GM23338 (cell line): ENCODE measurements at regions not wholly inside any gene's neighbourhood (a gene's known extent, or its start where the extent isn't known, plus 50 kb on each side); places are given as distances from the start of the nearest gene placed in this dataset.

Experiments used
- ATAC-seq: fragments of 200-7000 bp; cut with Tn5 transposase; 3 replicates; pipeline ENCODE4 v1.9.1; 2020
- DNase-seq: peaks from one replicate; pipeline ENCODE4 v3.0.0-alpha.2; 2015; ENCODE audit warnings: low spot score
- H2AFZ ChIP-seq: fragments of 200-600 bp; sonication (generic); 2 replicates; pipeline ENCODE4 v1.8.0; 2016; ENCODE audit warnings: antibody characterized with exemption, mild to moderate bottlenecking, moderate library complexity
- H3F3A ChIP-seq: fragments of 200-600 bp; sonication (generic); replicated peaks from 2 replicates; pipeline ENCODE4 v1.8.0; 2017; ENCODE audit warnings: antibody characterized with exemption, mixed run types, low read depth
- H3K27ac ChIP-seq: fragments of 200-600 bp; sonication (generic); 2 replicates; pipeline ENCODE4 v1.6.1; 2016; ENCODE audit warnings: low read depth
- H3K27me3 ChIP-seq: fragments of 200-600 bp; sonication (generic); 2 replicates; pipeline ENCODE4 v1.8.0; 2016; ENCODE audit warnings: mild to moderate bottlenecking, mixed run types, moderate library complexity; ENCODE audit not compliant: insufficient read depth
- H3K36me3 ChIP-seq: fragments of 200-600 bp; sonication (generic); 2 replicates; pipeline ENCODE4 v1.8.0; 2016; ENCODE audit warnings: mild to moderate bottlenecking; ENCODE audit not compliant: insufficient read depth
- H3K4me1 ChIP-seq: fragments of 200-600 bp; sonication (generic); 2 replicates; pipeline ENCODE4 v1.8.0; 2016; ENCODE audit warnings: mild to moderate bottlenecking, moderate library complexity; ENCODE audit not compliant: insufficient read depth
- H3K4me2 ChIP-seq: fragments of 200-600 bp; sonication (generic); 2 replicates; pipeline ENCODE4 v1.7.1; 2017; ENCODE audit warnings: mixed run types
- H3K4me3 ChIP-seq: fragments of 200-600 bp; sonication (generic); 2 replicates; pipeline ENCODE4 v1.6.1; 2016; ENCODE audit warnings: mixed run types
- H3K79me2 ChIP-seq: fragments of 200-600 bp; sonication (generic); replicated peaks from 2 replicates; pipeline ENCODE4 v1.8.0; 2017; ENCODE audit warnings: mild to moderate bottlenecking; ENCODE audit not compliant: insufficient read depth
- H3K9me2 ChIP-seq: fragments of 200-600 bp; sonication (generic); 2 replicates; pipeline ENCODE4 v1.8.0; 2017; ENCODE audit not compliant: insufficient read depth
- H4K20me1 ChIP-seq: fragments of 200-600 bp; sonication (generic); replicated peaks from 2 replicates; pipeline ENCODE4 v1.8.0; 2017; ENCODE audit warnings: mild to moderate bottlenecking; ENCODE audit not compliant: insufficient read depth
- H3K27ac Mint-ChIP-seq: 2 replicates; pipeline ENCODE4 v1.8.0; 2020; ENCODE audit warnings: inconsistent platforms, mild to moderate bottlenecking, moderate library complexity, mixed read lengths
- H3K27me3 Mint-ChIP-seq: 3 replicates; pipeline ENCODE4 v1.8.0; 2022; ENCODE audit warnings: low read depth, mild to moderate bottlenecking, moderate library complexity, mixed read lengths, inconsistent platforms; ENCODE audit not compliant: insufficient read depth, poor library complexity
- H3K36me3 Mint-ChIP-seq: 3 replicates; pipeline ENCODE4 v1.8.0; 2021; ENCODE audit warnings: low read depth, mild to moderate bottlenecking, inconsistent platforms, moderate library complexity, mixed read lengths
- H3K4me1 Mint-ChIP-seq: 3 replicates; pipeline ENCODE4 v1.8.0; 2020; ENCODE audit warnings: mild to moderate bottlenecking, inconsistent platforms, mixed read lengths
- H3K4me3 Mint-ChIP-seq: 3 replicates; pipeline ENCODE4 v1.8.0; 2021; ENCODE audit warnings: moderate library complexity, mild to moderate bottlenecking, inconsistent platforms, mixed read lengths
- H3K9me3 Mint-ChIP-seq: 3 replicates; pipeline ENCODE4 v1.8.0; 2020; ENCODE audit warnings: moderate library complexity, mild to moderate bottlenecking, inconsistent platforms, mixed read lengths
- JUNB ChIP-seq: IDR thresholded peaks from one replicate; pipeline ENCODE4 v1.6.1; 2016; ENCODE audit warnings: antibody characterized with exemption; ENCODE audit not compliant: unreplicated experiment
- POLR2AphosphoS5 ChIP-seq: IDR thresholded peaks from 2 replicates; pipeline ENCODE4 v1.6.1; 2016; ENCODE audit warnings: antibody characterized with exemption, low read depth
- ZNF331 ChIP-seq: fragments of 250-450 bp; sonication (Bioruptor Pico); IDR thresholded peaks from 2 replicates; pipeline ENCODE4 v1.5.0; 2020; ENCODE audit warnings: low read depth, mild to moderate bottlenecking, moderate library complexity
- TF ChIP-seq, protein P1 (sequence below): fragments of 250-450 bp; sonication (Bioruptor Pico); IDR thresholded peaks from 2 replicates; pipeline ENCODE4 v1.5.0; 2020; ENCODE audit warnings: mild to moderate bottlenecking, moderate library complexity
- TF ChIP-seq, protein P2 (sequence below): IDR thresholded peaks from 2 replicates; pipeline ENCODE4 v1.6.1; 2016; ENCODE audit warnings: antibody characterized with exemption
- TF ChIP-seq, protein P3 (sequence below): IDR thresholded peaks from one replicate; pipeline ENCODE4 v1.6.1; 2018; ENCODE audit warnings: antibody characterized with exemption; ENCODE audit not compliant: unreplicated experiment

DNA sequence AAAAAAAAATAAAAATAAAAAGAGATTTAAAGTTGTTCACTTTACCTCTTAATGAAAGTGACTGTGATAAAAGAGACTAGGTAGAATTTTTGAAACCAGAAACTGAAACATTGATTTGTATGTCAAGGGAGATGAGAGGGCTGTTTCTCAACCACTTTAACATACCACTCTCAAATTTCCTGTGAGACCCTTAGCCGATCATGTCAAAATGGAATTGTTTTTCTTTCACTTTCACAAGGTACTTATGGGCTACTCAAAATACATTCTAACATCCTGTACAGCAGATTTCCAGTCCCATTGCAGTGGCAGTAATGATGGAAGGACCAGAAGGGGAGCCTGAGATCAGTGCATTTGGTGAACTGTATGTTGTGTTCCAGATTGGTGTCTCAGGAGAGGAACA lies 261.2 kb downstream of the PPP1R3A start:
- H3F3A ChIP-seq = no peaks in the 10 kb centered on the region
- H3K4me3 Mint-ChIP-seq = no peak overlapping the region
- H3K27ac Mint-ChIP-seq = no peak overlapping the region
- no peak for ATAC-seq
- no peaks in the 10 kb centered on the region for H4K20me1 ChIP-seq
- DNase-seq = no peak
- no peaks in the 10 kb centered on the region for H3K4me1 Mint-ChIP-seq
- H2AFZ ChIP-seq = no peak overlapping the region
- no peaks in the 10 kb centered on the region; the same call in 2 of the 3 replicates for H3K9me3 Mint-ChIP-seq
- H3K27ac ChIP-seq = no peak overlapping the region
- no peaks in the 10 kb centered on the region for H3K9me2 ChIP-seq
- H3K36me3 ChIP-seq = no peaks in the 10 kb centered on the region
- no peaks in the 10 kb centered on the region for H3K27me3 ChIP-seq
- no peaks in the 10 kb centered on the region for H3K27me3 Mint-ChIP-seq
- no peaks in the 10 kb centered on the region for H3K79me2 ChIP-seq
- H3K36me3 Mint-ChIP-seq = no peaks in the 10 kb centered on the region
- H3K4me1 ChIP-seq = no peaks in the 10 kb centered on the region
- H3K4me2 ChIP-seq = no peak overlapping the region
- TF ChIP-seq, protein P1, sequence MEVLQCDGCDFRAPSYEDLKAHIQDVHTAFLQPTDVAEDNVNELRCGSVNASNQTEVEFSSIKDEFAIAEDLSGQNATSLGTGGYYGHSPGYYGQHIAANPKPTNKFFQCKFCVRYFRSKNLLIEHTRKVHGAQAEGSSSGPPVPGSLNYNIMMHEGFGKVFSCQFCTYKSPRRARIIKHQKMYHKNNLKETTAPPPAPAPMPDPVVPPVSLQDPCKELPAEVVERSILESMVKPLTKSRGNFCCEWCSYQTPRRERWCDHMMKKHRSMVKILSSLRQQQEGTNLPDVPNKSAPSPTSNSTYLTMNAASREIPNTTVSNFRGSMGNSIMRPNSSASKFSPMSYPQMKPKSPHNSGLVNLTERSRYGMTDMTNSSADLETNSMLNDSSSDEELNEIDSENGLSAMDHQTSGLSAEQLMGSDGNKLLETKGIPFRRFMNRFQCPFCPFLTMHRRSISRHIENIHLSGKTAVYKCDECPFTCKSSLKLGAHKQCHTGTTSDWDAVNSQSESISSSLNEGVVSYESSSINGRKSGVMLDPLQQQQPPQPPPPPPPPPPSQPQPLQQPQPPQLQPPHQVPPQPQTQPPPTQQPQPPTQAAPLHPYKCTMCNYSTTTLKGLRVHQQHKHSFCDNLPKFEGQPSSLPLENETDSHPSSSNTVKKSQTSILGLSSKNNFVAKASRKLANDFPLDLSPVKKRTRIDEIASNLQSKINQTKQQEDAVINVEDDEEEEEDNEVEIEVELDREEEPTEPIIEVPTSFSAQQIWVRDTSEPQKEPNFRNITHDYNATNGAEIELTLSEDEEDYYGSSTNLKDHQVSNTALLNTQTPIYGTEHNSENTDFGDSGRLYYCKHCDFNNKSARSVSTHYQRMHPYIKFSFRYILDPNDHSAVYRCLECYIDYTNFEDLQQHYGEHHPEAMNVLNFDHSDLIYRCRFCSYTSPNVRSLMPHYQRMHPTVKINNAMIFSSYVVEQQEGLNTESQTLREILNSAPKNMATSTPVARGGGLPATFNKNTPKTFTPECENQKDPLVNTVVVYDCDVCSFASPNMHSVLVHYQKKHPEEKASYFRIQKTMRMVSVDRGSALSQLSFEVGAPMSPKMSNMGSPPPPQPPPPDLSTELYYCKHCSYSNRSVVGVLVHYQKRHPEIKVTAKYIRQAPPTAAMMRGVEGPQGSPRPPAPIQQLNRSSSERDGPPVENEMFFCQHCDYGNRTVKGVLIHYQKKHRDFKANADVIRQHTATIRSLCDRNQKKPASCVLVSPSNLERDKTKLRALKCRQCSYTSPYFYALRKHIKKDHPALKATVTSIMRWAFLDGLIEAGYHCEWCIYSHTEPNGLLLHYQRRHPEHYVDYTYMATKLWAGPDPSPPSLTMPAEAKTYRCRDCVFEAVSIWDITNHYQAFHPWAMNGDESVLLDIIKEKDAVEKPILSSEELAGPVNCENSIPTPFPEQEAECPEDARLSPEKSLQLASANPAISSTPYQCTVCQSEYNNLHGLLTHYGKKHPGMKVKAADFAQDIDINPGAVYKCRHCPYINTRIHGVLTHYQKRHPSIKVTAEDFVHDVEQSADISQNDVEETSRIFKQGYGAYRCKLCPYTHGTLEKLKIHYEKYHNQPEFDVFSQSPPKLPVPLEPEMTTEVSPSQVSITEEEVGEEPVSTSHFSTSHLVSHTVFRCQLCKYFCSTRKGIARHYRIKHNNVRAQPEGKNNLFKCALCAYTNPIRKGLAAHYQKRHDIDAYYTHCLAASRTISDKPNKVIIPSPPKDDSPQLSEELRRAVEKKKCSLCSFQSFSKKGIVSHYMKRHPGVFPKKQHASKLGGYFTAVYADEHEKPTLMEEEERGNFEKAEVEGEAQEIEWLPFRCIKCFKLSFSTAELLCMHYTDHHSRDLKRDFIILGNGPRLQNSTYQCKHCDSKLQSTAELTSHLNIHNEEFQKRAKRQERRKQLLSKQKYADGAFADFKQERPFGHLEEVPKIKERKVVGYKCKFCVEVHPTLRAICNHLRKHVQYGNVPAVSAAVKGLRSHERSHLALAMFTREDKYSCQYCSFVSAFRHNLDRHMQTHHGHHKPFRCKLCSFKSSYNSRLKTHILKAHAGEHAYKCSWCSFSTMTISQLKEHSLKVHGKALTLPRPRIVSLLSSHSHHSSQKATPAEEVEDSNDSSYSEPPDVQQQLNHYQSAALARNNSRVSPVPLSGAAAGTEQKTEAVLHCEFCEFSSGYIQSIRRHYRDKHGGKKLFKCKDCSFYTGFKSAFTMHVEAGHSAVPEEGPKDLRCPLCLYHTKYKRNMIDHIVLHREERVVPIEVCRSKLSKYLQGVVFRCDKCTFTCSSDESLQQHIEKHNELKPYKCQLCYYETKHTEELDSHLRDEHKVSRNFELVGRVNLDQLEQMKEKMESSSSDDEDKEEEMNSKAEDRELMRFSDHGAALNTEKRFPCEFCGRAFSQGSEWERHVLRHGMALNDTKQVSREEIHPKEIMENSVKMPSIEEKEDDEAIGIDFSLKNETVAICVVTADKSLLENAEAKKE (CRISPR knock-in tag) = no peak
- H3K4me3 ChIP-seq = no peak overlapping the region

DNA sequence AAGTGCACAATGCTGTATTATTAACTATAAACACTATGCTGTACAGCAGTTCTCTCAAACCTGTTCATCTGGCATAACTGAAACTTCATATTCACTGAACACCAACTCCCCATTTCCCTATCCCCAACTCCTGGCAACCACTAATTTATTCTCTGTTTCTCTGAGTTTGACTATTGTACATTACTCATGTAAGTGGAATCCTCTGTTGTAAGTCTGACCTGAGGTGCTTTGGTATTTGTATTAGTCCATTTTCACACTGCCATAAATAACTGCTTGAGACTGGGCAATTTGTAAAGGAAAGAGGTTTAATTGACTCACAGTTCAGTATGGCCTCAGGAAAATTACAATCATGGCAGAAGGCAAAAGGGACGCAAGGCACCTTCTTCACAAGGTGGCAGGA lies 266.3 kb downstream of the PPP1R3A start:
- H3K79me2 ChIP-seq = no peaks in the 10 kb centered on the region
- no peak overlapping the region for H3K4me3 ChIP-seq
- H3K36me3 Mint-ChIP-seq = no peaks in the 10 kb centered on the region
- H3K4me2 ChIP-seq = no peak overlapping the region
- H4K20me1 ChIP-seq = no peaks in the 10 kb centered on the region
- H2AFZ ChIP-seq = no peak overlapping the region
- H3K9me3 Mint-ChIP-seq = no peaks in the 10 kb centered on the region
- TF ChIP-seq POLR2AphosphoS5 = no peak
- TF ChIP-seq, protein P2, sequence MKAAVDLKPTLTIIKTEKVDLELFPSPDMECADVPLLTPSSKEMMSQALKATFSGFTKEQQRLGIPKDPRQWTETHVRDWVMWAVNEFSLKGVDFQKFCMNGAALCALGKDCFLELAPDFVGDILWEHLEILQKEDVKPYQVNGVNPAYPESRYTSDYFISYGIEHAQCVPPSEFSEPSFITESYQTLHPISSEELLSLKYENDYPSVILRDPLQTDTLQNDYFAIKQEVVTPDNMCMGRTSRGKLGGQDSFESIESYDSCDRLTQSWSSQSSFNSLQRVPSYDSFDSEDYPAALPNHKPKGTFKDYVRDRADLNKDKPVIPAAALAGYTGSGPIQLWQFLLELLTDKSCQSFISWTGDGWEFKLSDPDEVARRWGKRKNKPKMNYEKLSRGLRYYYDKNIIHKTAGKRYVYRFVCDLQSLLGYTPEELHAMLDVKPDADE = no peak
- no peak for TF ChIP-seq ZNF331 (CRISPR knock-in tag)
- no peak for TF ChIP-seq JUNB
- TF ChIP-seq, protein P3, sequence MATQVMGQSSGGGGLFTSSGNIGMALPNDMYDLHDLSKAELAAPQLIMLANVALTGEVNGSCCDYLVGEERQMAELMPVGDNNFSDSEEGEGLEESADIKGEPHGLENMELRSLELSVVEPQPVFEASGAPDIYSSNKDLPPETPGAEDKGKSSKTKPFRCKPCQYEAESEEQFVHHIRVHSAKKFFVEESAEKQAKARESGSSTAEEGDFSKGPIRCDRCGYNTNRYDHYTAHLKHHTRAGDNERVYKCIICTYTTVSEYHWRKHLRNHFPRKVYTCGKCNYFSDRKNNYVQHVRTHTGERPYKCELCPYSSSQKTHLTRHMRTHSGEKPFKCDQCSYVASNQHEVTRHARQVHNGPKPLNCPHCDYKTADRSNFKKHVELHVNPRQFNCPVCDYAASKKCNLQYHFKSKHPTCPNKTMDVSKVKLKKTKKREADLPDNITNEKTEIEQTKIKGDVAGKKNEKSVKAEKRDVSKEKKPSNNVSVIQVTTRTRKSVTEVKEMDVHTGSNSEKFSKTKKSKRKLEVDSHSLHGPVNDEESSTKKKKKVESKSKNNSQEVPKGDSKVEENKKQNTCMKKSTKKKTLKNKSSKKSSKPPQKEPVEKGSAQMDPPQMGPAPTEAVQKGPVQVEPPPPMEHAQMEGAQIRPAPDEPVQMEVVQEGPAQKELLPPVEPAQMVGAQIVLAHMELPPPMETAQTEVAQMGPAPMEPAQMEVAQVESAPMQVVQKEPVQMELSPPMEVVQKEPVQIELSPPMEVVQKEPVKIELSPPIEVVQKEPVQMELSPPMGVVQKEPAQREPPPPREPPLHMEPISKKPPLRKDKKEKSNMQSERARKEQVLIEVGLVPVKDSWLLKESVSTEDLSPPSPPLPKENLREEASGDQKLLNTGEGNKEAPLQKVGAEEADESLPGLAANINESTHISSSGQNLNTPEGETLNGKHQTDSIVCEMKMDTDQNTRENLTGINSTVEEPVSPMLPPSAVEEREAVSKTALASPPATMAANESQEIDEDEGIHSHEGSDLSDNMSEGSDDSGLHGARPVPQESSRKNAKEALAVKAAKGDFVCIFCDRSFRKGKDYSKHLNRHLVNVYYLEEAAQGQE = no peak
- H3K9me2 ChIP-seq = no peaks in the 10 kb centered on the region
- H3K4me1 ChIP-seq = no peaks in the 10 kb centered on the region
- no peak overlapping the region for H3K27ac ChIP-seq
- H3K27me3 Mint-ChIP-seq = no peaks in the 10 kb centered on the region
- H3K4me3 Mint-ChIP-seq = no peak overlapping the region
- H3K4me1 Mint-ChIP-seq = no peaks in the 10 kb centered on the region
- no peak overlapping the region for H3K27ac Mint-ChIP-seq
- no peaks in the 10 kb centered on the region for H3K36me3 ChIP-seq
- no peak for DNase-seq
- H3K27me3 ChIP-seq = no peaks in the 10 kb centered on the region
- no peak for ATAC-seq
- no peaks in the 10 kb centered on the region for H3F3A ChIP-seq
